MM.1S (cell line): ENCODE measurements at regions not wholly inside any gene's neighbourhood (a gene's known extent, or its start where the extent isn't known, plus 50 kb on each side); places are given as distances from the start of the nearest gene placed in this dataset.

Experiments
- CTCF ChIP-seq: fragments of 300-600 bp; sonication (generic); IDR thresholded peaks from 2 replicates; pipeline ENCODE4 v1.5.1; 2016; ENCODE audit warnings: antibody characterized with exemption, low read length, mixed read lengths
- EZH2 ChIP-seq: fragments of 300-600 bp; sonication (generic); optimal IDR thresholded peaks from 2 replicates; pipeline ENCODE3; 2017; ENCODE audit warnings: low read depth, mild to moderate bottlenecking, antibody characterized with exemption, low read length, mixed read lengths

- TF ChIP-seq EZH2 (no peak), CTCF (no peak)
Measured at GRCh38 chr14:73783107-73783727, 68.4 kb upstream of the PTGR2 start.
